Pancreas (tissue), 10 donors: ENCODE measurements at regions not wholly inside any gene's neighbourhood (a gene's known extent, or its start where the extent isn't known, plus 50 kb on each side); places are given as distances from the start of the nearest gene placed in this dataset.

ENCODE experiments used
- ATAC-seq, 4 donors: fragments of 200-7000 bp; cut with Tn5 transposase; one replicate each; pipeline versions ENCODE4 v1.8.0 to v1.9.1; 2020; ENCODE audit warnings: mild to moderate bottlenecking in 4 of 4, moderate library complexity in 4 of 4
- DNase-seq, 6 donors: peaks; one replicate each; pipeline ENCODE4 v3.0.0-alpha.2; 2020
- FAIRE-seq: peaks from 2 replicates; lab custom pipeline; 2012; peaks lifted over from hg19 to GRCh38; lab: Jason Lieb, UNC
- H3K27ac ChIP-seq, 4 donors: fragments of 200-600 bp; sonication (generic); 1 replicate in 3 of 4; 2 replicates in 1 of 4; pipeline versions ENCODE4 v1.5.0 to v1.8.0; 2020
- H3K27me3 ChIP-seq, 4 donors: fragments of 200-600 bp; one replicate each; pipeline ENCODE4 v1.8.0; 2021
- H3K36me3 ChIP-seq, 3 donors: fragments of 200-600 bp; sonication (generic) in 1 of 3; one replicate each; pipeline versions ENCODE4 v1.5.0 to v1.8.0; 2020 to 2021
- H3K4me1 ChIP-seq, 3 donors: fragments of 200-600 bp; one replicate each; pipeline ENCODE4 v1.8.0; 2021
- H3K4me3 ChIP-seq, 4 donors: fragments of 200-600 bp; sonication (generic) in 2 of 4; one replicate each; pipeline versions ENCODE4 v1.5.0 to v1.8.0; 2020 to 2021
- H3K9me3 ChIP-seq, 4 donors: fragments of 200-600 bp; one replicate each; pipeline ENCODE4 v1.8.0; 2021
- WGBS, 2 donors: extraction: QIAGEN DNeasy Blood & Tissue Kit; methylation state at CpG; one replicate each; pipeline ENCODE4 v1.1.7; 2013; 5-methylcytosine and 5-hydroxymethylcytosine counted together
- intact Hi-C, 3 donors: fragments of 100-400 bp; cut with DNase I; formaldehyde crosslinking; loops; one replicate each; pipeline versions ENCODE4 v1.11.1 to v1.14.2; 2022
- TF ChIP-seq, protein P1 (sequence below), 4 donors: fragments of 200-600 bp; sonication (generic) in 3 of 4; IDR thresholded peaks; one replicate each; pipeline versions ENCODE4 v1.5.0 to v1.8.0; 2021; ENCODE audit warnings: antibody characterized with exemption in 4 of 4
- donor health status: healthy with polysubstance abuse.
- donor health status: DM: no; HTN: no; CAD: no; lungs with moderate emphysema.
- donor health status: DM: no; HTN: no; CAD: no.
- donor health status: control.
- donor health status: control.
- donor health status: Bipolar disorder and iron deficiency.
- donor health status: DM: yes; HTN: yes; CAD: no.
- donor health status: DM: no; HTN: no; CAD: no.
- donor health status: DM: no; HTN: no; CAD: no.
- donor health status: DM: yes; HTN: yes; CAD: no.

- H3K27ac ChIP-seq = no peak overlapping the region
- WGBS, 2 donors = 70 to 73% methylated on average over 2 of the region's 2 CpGs
- TF ChIP-seq, protein P1, sequence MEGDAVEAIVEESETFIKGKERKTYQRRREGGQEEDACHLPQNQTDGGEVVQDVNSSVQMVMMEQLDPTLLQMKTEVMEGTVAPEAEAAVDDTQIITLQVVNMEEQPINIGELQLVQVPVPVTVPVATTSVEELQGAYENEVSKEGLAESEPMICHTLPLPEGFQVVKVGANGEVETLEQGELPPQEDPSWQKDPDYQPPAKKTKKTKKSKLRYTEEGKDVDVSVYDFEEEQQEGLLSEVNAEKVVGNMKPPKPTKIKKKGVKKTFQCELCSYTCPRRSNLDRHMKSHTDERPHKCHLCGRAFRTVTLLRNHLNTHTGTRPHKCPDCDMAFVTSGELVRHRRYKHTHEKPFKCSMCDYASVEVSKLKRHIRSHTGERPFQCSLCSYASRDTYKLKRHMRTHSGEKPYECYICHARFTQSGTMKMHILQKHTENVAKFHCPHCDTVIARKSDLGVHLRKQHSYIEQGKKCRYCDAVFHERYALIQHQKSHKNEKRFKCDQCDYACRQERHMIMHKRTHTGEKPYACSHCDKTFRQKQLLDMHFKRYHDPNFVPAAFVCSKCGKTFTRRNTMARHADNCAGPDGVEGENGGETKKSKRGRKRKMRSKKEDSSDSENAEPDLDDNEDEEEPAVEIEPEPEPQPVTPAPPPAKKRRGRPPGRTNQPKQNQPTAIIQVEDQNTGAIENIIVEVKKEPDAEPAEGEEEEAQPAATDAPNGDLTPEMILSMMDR (IDR thresholded peaks at IDR 0.05) = no peak
- no peaks in the 10 kb centered on the region for H3K27me3 ChIP-seq
- intact Hi-C loops = no loop called here
- no peaks in the 10 kb centered on the region for H3K36me3 ChIP-seq
- FAIRE-seq (no peak), ATAC-seq (no peak), DNase-seq (no peak)
- no peaks in the 10 kb centered on the region for H3K4me1 ChIP-seq
- H3K9me3 ChIP-seq = no peaks in the 10 kb centered on the region
- no peak overlapping the region for H3K4me3 ChIP-seq
These were observed 720.1 kb downstream of the GBE1 start for GRCh38 chr3:81041331-81041730.

- intact Hi-C loops = no loop called here
- H3K27ac ChIP-seq = no peak overlapping the region
- H3K9me3 ChIP-seq = no peaks in the 10 kb centered on the region
These were observed 721.3 kb downstream of the GBE1 start for GRCh38 chr3:81040107-81040506.

GRCh38 chr3:81033684-81034083 is 727.8 kb downstream of the GBE1 start:
- H3K27ac ChIP-seq = no peak overlapping the region
- 73 to 75% methylated on average over 4 of the region's 4 CpGs for WGBS, 2 donors

More at GRCh38 chr3:81040107-81040506, 721.3 kb downstream of the GBE1 start:
- H3K27me3 ChIP-seq = no peaks in the 10 kb centered on the region
- H3K4me3 ChIP-seq = no peak overlapping the region
- TF ChIP-seq, protein P1 (IDR thresholded peaks at IDR 0.05) = no peak
- H3K4me1 ChIP-seq = no peaks in the 10 kb centered on the region
- DNase-seq (no peak), FAIRE-seq (no peak), ATAC-seq (no peak)
- no peaks in the 10 kb centered on the region for H3K36me3 ChIP-seq
- 69 to 83% methylated on average over 2 of the region's 2 CpGs for WGBS, 2 donors

GRCh38 chr3:81033185-81033584 is 728.3 kb downstream of the GBE1 start:
- Histone ChIP-seq H3K9me3 (no peaks in the 10 kb centered on the region), H3K27me3 (no peaks in the 10 kb centered on the region), H3K4me1 (no peaks in the 10 kb centered on the region), H3K4me3 (no peak overlapping the region), H3K36me3 (no peaks in the 10 kb centered on the region), H3K27ac (no peak overlapping the region)
- ATAC-seq = no peak
- TF ChIP-seq, protein P1 (IDR thresholded peaks at IDR 0.05) = no peak
- intact Hi-C loops = no loop called here
- no peak for FAIRE-seq
- 55 to 69% methylated on average over 2 of the region's 2 CpGs for WGBS, 2 donors
- DNase-seq = no peak

More at GRCh38 chr3:81033684-81034083, 727.8 kb downstream of the GBE1 start:
- Histone ChIP-seq H3K4me1 (no peaks in the 10 kb centered on the region), H3K36me3 (no peaks in the 10 kb centered on the region), H3K4me3 (no peak overlapping the region), H3K27me3 (no peaks in the 10 kb centered on the region), H3K9me3 (no peaks in the 10 kb centered on the region)
- peak in 1 of 4 donors; percentile 60 for ATAC-seq
- no peak for DNase-seq
- TF ChIP-seq, protein P1 (IDR thresholded peaks at IDR 0.05) = no peak
- no peak for FAIRE-seq
- intact Hi-C loops = no loop called here

DNA sequence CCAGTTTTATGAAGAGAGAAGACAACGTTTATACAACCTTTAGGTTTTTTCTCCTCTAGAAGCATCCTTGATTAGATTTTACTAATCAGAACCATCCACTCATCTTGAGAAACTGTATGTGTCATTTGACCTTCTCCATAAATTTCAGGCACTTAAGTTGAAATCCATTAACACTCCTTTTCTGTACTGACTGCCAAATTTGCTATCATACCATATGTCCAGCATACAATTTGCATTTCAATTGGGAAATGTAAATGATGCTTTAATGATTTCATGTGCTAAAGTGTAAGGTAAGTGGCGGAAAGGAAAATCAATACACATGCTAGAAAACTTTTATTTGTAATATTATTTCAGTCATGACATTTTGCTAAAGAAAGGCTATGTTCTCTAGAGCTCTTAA is 731.6 kb downstream of the GBE1 start:
- no peak for ATAC-seq
- H3K36me3 ChIP-seq = no peaks in the 10 kb centered on the region
- no peaks in the 10 kb centered on the region for H3K4me1 ChIP-seq
- no peaks in the 10 kb centered on the region for H3K27me3 ChIP-seq
- no peaks in the 10 kb centered on the region for H3K9me3 ChIP-seq
- H3K4me3 ChIP-seq = no peak overlapping the region
- no peak for FAIRE-seq
- no peak overlapping the region for H3K27ac ChIP-seq
- WGBS, 2 donors = 48 to 66% methylated on average over 2 of the region's 2 CpGs
- TF ChIP-seq, protein P1 (IDR thresholded peaks at IDR 0.05) = no peak
- DNase-seq = no peak
- intact Hi-C loops = no loop called here
